DMS53 treated with DMSO at 0.1 percent for 48 hours (cell line): ENCODE measurements at regions not wholly inside any gene's neighbourhood (a gene's known extent, or its start where the extent isn't known, plus 50 kb on each side); places are given as distances from the start of the nearest gene placed in this dataset.
"Not testable (repeated sequence)": the region's sequence is repeated elsewhere in the genome, so short reads cannot be mapped to it uniquely, and the experiment has no call there.

Source experiments
- DNase-seq: peaks from one replicate; lab custom pipeline; 2025; ENCODE audit not compliant: unreplicated experiment; lab: John Stamatoyannopoulos, UW

- no peak for DNase-seq
Observed at GRCh38 chr18:34942276-34942675, 98.9 kb upstream of the MAPRE2 start.

GRCh38 chr18:34942975-34943374, 98.2 kb upstream of the MAPRE2 start:
- no peak for DNase-seq

GRCh38 chr18:34943587-34943986, 97.6 kb upstream of the MAPRE2 start:
- no peak for DNase-seq

DNA sequence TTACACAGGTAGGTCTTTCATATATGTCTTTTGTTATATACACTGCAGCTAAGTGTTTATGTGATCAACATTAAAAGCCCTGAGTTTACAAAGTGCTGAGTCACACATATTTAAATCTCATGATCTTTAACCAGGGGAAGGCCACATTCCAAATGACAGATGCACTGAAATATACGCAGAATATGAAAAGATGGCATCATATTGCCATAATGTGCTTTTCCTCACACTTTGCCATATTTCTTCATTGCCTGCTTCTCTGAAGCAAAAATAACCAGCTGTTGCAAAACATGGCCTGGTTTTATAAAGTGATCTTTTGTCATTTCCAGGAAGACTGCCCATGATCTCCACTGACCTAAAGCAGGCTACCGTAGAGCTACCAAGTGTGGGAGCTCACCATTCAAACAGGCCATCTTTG, 93.5 kb upstream of the MAPRE2 start:
- peak; percentile 46 for DNase-seq

DNA sequence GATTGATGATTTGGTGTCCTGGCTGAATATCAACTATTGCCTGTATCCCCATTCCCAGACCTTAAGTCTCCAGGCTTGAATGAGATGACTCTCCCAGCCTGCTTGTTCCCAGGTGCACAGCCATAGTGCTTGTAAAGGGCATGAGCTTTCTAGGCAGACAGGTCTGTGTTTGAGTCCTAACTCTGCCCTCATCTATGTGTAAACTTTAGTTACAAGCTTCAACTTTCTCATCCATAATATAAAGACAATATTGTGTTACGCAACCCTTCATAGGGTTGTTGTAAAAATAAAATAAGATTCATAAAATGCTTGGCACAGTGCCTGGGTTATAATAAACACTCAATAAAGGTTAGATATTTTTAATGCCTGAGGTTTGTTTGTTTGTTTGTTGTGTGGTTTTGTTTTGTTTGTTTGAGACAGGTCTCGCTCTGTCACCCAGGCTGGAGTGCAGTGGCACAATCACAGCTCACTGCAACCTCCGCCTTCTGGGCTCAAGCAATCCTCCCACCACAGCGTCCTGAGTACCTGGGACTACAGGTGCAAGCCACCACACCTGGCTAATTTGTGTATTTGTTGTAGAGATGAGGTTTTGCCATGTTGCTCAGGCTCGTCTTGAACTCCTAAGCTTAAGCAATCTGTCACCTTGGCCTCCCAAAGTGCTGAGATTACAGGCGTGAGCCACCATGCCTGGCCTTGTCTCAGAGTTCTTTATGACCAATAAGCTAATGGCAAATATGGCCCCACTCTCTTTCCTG, 89.4 kb upstream of the MAPRE2 start:
- no peak for DNase-seq

DNA sequence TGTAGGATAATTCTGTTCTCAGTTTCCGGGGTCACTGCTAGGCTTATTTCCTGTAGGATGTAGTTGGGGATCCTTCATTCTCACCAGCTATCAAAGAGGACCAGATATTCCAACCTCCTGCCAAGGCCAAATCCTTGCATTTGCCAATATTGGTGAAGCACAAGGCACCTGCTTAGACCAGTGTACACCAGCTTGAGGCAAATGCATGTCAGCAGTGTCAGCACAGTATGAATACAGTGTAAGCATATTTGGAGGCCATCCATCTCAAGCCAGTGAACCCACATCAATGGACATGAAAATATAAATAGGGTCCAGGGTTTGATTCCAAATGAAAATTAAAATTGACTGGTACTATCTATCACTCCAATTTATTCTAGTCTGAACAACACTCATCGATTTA, 88.0 kb upstream of the MAPRE2 start:
- no peak for DNase-seq

GRCh38 chr18:34955494-34955893, 85.7 kb upstream of the MAPRE2 start:
- DNase-seq: not testable (repeated sequence)

GRCh38 chr18:34956663-34957062, 84.5 kb upstream of the MAPRE2 start:
- DNase-seq: no peak

GRCh38 chr18:34957119-34957863, 83.9 kb upstream of the MAPRE2 start:
- no peak for DNase-seq

DNA sequence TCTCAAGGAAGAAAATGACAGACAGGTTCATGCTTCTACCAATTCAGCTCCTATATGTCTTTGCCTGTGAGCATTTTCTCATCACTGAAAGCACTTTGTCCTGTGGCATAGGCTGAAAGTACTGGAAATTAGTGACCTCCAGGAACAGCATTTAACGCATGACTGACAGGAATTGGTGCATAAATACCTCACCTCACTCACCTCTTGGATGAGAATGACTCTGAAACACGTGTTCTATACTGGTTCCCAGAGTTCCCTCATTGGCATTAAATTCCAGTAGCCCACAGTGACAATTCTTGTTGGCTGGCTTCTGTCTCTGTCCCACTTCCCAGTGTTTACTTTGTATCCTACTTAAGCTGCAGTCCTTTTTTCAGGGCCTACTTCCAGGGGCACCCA, 83.4 kb upstream of the MAPRE2 start:
- no peak for DNase-seq

DNA sequence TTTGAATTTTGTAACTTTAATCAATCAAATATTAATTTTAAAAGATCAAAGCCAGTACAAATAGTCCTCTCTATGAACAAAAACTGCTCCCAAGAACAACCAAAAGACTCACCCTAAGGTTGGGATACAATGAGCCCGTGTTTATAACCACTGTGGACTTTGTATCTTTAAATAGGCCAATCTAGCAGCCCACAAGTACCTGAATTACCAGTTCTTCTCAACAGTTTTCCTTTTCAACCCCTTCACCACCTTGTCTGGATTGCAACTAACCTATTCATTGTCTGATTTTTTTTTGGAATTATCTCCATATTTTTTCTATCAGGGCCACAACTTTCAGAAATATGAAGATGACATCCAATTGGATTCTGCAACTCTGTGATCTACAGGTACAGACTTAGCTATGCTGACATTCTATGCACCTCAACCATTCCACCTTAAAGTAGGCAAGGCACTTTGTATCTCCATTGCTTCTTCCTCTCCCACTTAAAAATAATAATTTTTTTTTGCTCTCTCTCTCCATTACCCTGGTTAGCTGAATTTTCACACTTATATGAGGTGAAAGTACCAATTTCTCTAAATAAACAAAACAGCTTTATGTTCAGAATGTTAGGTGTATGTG, 81.9 kb upstream of the MAPRE2 start:
- DNase-seq: peak; percentile 60

DNA sequence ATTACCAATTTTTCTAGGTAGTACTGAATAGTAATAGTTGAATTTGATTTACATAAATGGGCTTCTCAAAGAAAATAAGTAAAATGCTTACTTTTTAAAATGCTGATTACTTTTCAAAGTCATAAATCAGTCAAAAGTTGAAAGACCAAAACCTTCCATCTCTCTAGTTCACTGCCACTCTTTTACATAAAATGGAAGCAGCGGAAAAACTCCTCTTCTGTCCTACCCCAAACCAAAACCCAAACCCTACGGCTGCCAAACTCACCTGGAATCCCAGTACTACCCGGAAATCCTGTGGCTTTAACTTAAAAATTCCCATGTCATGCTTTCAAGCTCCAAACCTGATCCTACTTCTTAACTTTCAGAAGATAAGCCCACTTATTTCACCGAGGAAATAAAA, 81.2 kb upstream of the MAPRE2 start:
- no peak for DNase-seq

GRCh38 chr18:34965108-34965507, 76.1 kb upstream of the MAPRE2 start:
- peak; percentile 43 for DNase-seq

GRCh38 chr18:34965566-34965965, 75.6 kb upstream of the MAPRE2 start:
- no peak for DNase-seq

- no peak for DNase-seq
Observed at GRCh38 chr18:34970106-34970505, 71.1 kb upstream of the MAPRE2 start.

GRCh38 chr18:34971313-34971712, 69.9 kb upstream of the MAPRE2 start:
- no peak for DNase-seq

GRCh38 chr18:34972765-34973414, 68.3 kb upstream of the MAPRE2 start:
- DNase-seq: no peak

- no peak for DNase-seq
Observed at GRCh38 chr18:34976123-34976522, 65.1 kb upstream of the MAPRE2 start.

- no peak for DNase-seq
Observed at GRCh38 chr18:34976534-34976898, 64.7 kb upstream of the MAPRE2 start.

DNA sequence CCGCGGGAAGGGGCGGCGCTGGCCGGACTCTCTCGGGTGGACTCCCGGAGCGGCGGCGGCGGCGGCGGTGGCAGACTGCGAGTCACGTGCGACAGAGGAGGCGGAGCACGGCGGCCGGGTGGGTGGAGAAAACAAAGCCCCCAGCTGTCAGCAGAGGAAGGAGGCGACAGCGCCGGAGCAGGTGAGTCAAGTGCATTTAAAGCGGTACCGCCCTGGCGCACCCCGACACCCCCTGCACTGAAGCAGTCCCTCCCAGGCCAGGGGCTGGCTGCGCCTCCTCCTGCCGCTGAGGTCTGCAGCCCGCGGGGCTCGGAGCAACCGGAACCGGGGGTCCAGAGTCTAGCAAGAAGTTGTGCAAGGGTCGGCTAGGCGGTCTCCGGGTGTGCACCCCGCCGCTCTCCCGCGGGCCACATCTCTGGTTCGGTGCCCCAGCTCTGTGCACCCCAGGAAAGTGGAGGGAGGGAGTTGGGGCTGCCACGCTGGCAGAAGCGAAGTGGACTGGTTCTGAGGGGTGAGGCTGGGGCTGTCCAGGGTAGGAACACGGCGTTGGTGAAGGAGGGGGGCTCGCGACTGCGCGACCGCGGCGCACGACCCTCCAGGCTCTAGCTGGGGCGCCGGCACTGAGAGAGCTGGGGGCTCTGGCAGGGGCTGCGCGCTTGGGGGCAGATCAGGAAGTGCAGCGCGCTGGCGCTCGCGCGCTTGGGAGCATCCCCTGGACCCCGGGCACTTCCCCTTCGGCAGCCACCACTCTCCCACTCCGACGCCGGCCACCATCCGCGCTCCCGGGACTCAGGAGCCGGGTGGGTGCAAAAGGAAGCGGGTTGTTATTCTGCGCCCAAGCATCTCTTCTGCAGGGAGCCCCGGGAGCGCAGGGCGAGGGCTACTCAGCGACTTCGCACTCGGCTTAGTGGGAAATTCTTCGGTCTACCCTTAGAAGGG, 64.0 kb upstream of the MAPRE2 start:
- DNase-seq: peak; percentile 38
